ENCODE measurements at regions not wholly inside any gene's neighbourhood (a gene's known extent, or its start where the extent isn't known, plus 50 kb on each side); places are given as distances from the start of the nearest gene placed in this dataset.

- no peak overlapping the region for H3K27ac ChIP-seq
- TF ChIP-seq CTCF (conservative IDR thresholded peaks at IDR 0.05) (no peak), ZFX (IDR thresholded peaks at IDR 0.05) (no peak)
These were observed 152.7 kb upstream of the SPHKAP start for GRCh38 chr2:228334180-228334579.

GRCh38 chr2:228329282-228329681, 147.8 kb upstream of the SPHKAP start:
- TF ChIP-seq CTCF (conservative IDR thresholded peaks at IDR 0.05): no peak
- no peak overlapping the region for H3K27ac ChIP-seq

DNA sequence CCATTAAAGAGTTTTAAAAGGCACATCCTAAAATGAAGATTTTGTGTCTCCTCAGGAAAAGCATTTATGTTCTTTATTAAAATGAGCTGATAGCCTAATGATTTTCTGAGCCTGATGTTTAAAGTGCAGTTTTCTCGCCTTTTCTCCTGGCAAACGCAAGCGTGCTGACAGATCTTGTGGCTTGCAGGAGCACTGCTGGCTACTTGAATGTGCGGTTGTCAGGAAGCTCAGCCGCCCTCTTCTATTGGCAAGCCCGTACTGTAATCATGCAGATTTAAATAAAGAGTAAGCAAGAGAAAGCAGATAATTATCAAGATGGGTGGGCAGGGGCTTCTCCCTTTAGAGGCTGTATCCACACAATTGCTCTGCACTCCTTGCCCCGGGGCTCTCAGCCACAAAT, 139.5 kb upstream of the SPHKAP start:
- TF ChIP-seq ZFX (IDR thresholded peaks at IDR 0.05) (no peak), CTCF (conservative IDR thresholded peaks at IDR 0.05) (no peak)
- H3K27ac ChIP-seq: no peak overlapping the region

GRCh38 chr2:228318218-228318617, 136.7 kb upstream of the SPHKAP start:
- no peak overlapping the region for H3K27ac ChIP-seq
- TF ChIP-seq CTCF (conservative IDR thresholded peaks at IDR 0.05): peak; percentile 51
- no peak for TF ChIP-seq ZFX (IDR thresholded peaks at IDR 0.05)

DNA sequence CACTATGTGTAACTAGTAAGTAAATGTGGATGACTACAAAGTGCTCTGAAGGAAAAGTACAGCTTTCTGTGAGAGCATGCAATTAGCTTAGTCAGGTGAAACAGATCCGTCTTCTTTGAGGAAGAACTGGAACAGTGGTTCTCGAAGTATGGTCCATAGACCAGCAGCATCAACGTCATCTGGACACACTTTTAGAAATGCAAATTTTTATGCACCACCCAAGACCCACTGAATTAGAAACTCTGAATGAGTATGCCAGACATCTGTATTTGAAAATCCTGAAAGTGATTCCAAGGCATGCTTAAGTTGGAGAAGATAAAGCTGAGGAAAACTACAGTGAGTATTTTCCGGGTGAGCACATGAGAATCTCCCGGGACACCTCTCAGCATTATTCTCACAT, 130.7 kb upstream of the SPHKAP start:
- no peak for TF ChIP-seq CTCF (conservative IDR thresholded peaks at IDR 0.05)
- TF ChIP-seq ZFX (IDR thresholded peaks at IDR 0.05): no peak

DNA sequence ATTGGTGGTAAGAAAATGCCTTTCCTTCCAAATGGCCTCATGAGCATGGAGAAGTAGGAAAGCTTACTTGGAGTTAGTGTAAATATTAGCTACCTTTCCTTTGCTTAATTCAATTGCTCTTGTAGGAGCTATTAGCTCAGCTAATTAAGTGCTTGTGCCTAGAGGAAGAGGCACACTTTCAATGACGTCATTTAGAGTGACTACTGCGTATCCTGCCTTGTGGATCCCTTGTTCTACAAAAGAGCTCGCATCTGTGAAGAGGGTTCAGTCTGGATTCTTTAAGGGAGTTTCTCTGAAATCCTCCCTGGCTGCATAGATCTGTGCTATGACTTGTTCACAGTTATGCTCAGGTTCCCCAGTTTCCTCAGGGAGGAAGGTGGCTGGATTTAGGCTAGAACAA, 122.5 kb upstream of the SPHKAP start:
- TF ChIP-seq CTCF (conservative IDR thresholded peaks at IDR 0.05): no peak
- no peak overlapping the region for H3K27ac ChIP-seq

More for the DNA sequence above, 130.7 kb upstream of the SPHKAP start:
- H3K27ac ChIP-seq: no peak overlapping the region

DNA sequence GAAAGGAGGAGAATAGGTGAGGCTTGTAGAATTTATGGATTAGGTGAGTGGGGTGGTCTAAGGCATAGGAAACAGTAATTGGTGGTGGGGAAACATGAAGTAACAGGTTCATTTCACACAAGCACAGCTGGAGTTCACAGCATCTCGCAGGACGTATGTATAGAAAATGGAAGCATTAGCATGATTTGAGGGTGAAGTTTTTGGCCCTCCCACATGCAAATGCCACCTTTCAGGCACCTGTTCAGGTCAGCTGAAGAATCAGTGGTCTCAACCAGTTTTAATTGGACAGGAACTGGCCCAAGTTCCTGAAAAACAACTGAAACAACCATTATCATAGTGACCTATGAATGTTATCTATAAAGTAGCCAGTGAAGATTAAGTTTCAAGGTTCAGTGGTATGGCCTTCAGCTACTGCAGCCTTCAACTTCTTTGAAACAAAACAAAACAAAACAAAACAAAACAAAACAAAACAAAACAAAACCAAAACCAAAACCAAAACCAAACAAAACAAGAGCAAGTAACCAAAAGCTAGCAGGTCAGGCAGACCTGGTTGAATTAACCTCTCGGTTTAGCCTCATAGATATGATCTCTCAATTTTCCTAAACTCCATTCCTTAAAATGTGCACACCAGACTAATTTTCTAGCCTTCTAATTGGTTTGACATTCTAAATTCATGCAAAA, 102.1 kb upstream of the SPHKAP start:
- TF ChIP-seq ZFX (IDR thresholded peaks at IDR 0.05) (no peak), CTCF (conservative IDR thresholded peaks at IDR 0.05) (no peak)
- H3K27ac ChIP-seq: no peak overlapping the region

Data from C4-2B (cell line).